AG04450 (cell line): ENCODE measurements at regions not wholly inside any gene's neighbourhood (a gene's known extent, or its start where the extent isn't known, plus 50 kb on each side); places are given as distances from the start of the nearest gene placed in this dataset. TPM values are rescaled to one million over a fixed set of nuclear protein-coding genes. Genes with fewer than 3 reads are reported as not detected.

Experiments used
- small RNA-seq: library from RNA; depleted of rRNA; stranded (forward); fragments of <200 nt; gene quantifications from one replicate; pipeline ENCODE3, GENCODE V24; 2012; ENCODE audit warnings: low read depth; ENCODE audit not compliant: insufficient read length

Small RNAs in the stretch of these regions (small RNA-seq; reads per million reads assigned to genes)
- not detected for gene RNA5SP228
